ENCODE measurements at regions not wholly inside any gene's neighbourhood (a gene's known extent, or its start where the extent isn't known, plus 50 kb on each side); places are given as distances from the start of the nearest gene placed in this dataset.

DNA sequence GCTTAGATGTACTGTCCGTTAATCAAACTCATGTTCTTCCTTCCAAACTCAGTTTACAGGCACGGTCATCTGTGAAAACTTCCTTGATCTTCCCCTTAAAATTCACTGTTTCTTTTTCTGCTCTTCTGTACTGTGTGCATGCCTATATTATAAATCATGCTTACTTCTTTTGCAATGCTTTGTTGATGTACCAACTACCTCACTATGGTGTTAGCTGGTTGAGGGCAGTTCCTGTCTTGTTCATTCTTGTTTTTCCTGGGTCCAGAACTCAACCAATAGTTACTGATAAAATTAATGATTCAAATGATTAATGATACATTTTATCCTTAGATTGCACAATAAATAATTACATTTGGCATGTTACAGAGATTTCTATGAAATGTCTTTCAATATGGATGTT is 163.8 kb downstream of the CHRM3 start:
- TF ChIP-seq, protein P1, sequence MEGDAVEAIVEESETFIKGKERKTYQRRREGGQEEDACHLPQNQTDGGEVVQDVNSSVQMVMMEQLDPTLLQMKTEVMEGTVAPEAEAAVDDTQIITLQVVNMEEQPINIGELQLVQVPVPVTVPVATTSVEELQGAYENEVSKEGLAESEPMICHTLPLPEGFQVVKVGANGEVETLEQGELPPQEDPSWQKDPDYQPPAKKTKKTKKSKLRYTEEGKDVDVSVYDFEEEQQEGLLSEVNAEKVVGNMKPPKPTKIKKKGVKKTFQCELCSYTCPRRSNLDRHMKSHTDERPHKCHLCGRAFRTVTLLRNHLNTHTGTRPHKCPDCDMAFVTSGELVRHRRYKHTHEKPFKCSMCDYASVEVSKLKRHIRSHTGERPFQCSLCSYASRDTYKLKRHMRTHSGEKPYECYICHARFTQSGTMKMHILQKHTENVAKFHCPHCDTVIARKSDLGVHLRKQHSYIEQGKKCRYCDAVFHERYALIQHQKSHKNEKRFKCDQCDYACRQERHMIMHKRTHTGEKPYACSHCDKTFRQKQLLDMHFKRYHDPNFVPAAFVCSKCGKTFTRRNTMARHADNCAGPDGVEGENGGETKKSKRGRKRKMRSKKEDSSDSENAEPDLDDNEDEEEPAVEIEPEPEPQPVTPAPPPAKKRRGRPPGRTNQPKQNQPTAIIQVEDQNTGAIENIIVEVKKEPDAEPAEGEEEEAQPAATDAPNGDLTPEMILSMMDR (conservative IDR thresholded peaks at IDR 0.05; ENCODE audit: low read length), result no peak
- DNase-seq (ENCODE audit: low read depth), result no peak
- no peak overlapping the region for H3K4me3 ChIP-seq (ENCODE audit: low read length)

DNA sequence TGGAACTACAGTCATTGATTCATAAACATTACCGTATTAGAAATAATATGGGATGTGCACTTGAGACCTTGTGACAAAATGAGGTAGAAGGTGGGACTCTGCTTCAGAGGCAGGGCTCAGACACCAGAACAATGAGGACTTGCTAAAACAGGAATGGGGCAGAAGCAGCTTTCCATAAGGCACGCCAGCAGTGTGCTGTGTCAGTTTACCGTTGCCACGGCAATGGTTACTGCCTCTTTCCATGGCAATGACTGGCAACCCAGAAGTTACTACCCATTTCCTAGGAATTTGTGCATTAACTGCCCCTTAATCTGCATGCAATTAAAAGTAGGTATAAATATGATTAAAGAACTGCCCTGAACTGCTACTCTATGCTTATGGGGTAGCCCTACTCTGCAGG is 169.0 kb downstream of the CHRM3 start:
- no peak for DNase-seq (ENCODE audit: low read depth)
- TF ChIP-seq, protein P1 (conservative IDR thresholded peaks at IDR 0.05; ENCODE audit: low read length), result no peak

DNA sequence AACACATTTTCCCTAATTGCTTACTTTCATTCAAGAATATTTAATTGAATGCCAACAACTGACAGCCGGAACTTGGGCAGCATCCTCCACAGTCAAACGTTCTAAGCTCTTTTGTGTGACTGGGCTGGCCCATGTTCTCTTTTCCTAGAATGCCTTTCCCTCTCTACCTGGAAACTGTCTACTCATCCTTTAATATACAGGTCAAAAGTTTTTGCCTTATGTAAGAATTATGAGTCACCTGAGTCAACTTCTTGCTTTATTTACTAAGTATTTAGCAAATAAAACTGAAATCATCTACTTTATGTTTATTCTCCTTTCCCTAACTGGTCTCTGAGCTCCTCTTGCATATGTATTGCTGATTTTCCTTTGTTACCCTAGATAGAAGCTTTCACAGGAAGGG is 172.2 kb downstream of the CHRM3 start:
- DNase-seq (ENCODE audit: low read depth), result no peak
- no peak overlapping the region for H3K4me3 ChIP-seq (ENCODE audit: low read length)
- TF ChIP-seq, protein P1 (conservative IDR thresholded peaks at IDR 0.05; ENCODE audit: low read length), result no peak

More for the DNA sequence above, 169.0 kb downstream of the CHRM3 start:
- H3K4me3 ChIP-seq (ENCODE audit: low read length), result no peak overlapping the region

DNA sequence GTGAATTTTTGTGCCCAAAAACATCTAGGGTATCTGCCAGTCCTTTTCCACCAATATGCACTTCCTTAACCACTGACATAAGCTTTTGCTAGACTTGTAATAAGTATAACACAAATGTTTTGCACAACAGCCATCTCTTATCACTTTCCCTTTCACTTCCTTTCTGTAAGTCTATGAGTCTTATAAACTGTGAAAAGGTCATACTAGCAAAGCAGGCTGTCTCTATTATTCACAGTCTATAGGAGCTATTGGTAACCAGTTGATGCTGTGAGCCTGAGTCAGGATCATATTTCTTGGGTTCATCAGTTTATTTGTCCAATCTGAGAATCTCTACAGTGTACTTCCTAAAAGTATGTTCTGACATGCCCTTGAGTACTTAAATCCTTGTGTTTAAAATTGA is 172.6 kb downstream of the CHRM3 start:
- no peak overlapping the region for H3K4me3 ChIP-seq (ENCODE audit: low read length)
- TF ChIP-seq, protein P1 (conservative IDR thresholded peaks at IDR 0.05; ENCODE audit: low read length), result no peak
- no peak for DNase-seq (ENCODE audit: low read depth)

DNA sequence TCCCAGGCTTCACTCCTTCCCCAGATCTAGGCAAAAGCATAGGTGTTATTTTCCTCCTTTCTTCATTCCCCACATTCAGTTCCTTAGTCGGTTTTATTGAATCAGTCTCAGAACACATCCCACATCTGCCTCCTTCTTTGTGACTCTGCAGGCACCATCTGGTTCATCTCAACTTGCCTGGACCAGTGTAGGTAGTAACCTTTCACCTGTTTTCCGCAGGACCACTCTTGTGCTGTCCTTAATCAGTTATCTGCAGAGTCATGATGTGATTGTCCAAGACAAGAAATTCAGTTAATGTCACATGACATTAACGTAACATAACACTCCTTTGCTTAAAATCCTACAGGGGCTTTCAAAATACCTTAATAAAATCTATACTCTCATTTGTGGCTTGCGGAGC is 174.6 kb downstream of the CHRM3 start:
- no peak for DNase-seq (ENCODE audit: low read depth)
- H3K4me3 ChIP-seq (ENCODE audit: low read length), result no peak overlapping the region
- TF ChIP-seq, protein P1 (conservative IDR thresholded peaks at IDR 0.05; ENCODE audit: low read length), result no peak

DNA sequence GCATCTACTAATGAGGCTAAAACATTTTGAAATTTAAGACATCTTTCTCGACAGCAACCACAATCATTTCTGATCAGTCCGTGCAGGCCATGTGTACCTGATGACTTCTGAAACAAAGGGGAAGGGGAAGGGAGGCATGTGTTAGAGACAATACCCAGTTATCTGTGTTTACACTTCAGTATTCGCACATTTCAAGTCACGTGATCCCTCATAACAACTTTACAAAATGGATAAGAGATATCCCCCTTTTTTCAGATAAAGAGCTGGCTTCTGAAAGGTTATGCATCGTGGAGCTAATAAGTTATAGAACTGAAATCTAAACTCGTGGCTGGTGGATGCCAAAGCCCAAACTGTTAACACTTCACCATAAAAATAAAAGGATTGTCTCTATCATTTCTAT is 175.7 kb downstream of the CHRM3 start:
- TF ChIP-seq, protein P1 (conservative IDR thresholded peaks at IDR 0.05; ENCODE audit: low read length), result no peak
- H3K4me3 ChIP-seq (ENCODE audit: low read length), result no peak overlapping the region
- DNase-seq (ENCODE audit: low read depth), result no peak

DNA sequence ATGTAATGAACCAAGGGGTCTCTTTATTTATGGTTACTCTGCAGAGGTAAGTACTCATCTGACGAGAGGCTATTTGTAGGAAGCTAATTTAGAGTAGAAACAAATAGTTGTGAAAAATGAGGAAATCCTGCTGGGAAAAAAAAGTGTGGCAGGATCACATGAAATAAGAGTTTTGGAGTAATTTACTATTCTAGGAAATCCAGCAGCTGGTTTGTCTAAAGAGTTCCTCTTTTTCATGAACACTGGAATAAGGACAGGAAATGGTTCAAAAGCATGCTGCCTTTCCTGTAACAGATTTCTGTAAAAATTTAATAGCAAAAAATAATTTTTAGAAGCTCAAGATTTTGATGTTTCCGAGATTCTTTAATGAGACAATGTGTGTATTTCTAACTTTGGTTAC is 177.3 kb downstream of the CHRM3 start:
- TF ChIP-seq, protein P1 (conservative IDR thresholded peaks at IDR 0.05; ENCODE audit: low read length), result no peak
- no peak overlapping the region for H3K4me3 ChIP-seq (ENCODE audit: low read length)
- no peak for DNase-seq (ENCODE audit: low read depth)

All from AG10803 (cell line).